HEK293 (cell line): ENCODE measurements at regions not wholly inside any gene's neighbourhood (a gene's known extent, or its start where the extent isn't known, plus 50 kb on each side); places are given as distances from the start of the nearest gene placed in this dataset.
A peak's percentile ranks its signal among the peaks of the same experiment; 100 is the strongest.

ENCODE experiments used
- CTCF ChIA-PET: fragments of 350-600 bp; formaldehyde crosslinking; extraction: SDS; loops from one replicate; lab custom pipeline; 2021; ENCODE audit warnings: antibody characterized with exemption; lab: Yijun Ruan, JAX
- POLR2A ChIA-PET: fragments of 300-600 bp; formaldehyde crosslinking; extraction: SDS; loops from one replicate; lab custom pipeline; 2020; ENCODE audit warnings: antibody characterized with exemption, inconsistent platforms; lab: Yijun Ruan, JAX
- H3K27ac ChIP-seq: fragments of 200-500 bp; sonication (Bioruptor generic); 2 replicates; pipeline ENCODE4 v1.5.1; 2014; ENCODE audit warnings: low read depth, low read length, control low read depth, inconsistent platforms; ENCODE audit errors: extremely low read depth
- H3K36me3 ChIP-seq, 2 experiments: fragments of 200-500 bp in 1 of 2; sonication (Bioruptor generic) in 1 of 2; 1 replicate in 1 of 2; 2 replicates in 1 of 2; pipeline ENCODE4 v1.5.1; 2014 to 2017; ENCODE audit warnings: inconsistent platforms in 2 of 2, low read length in 2 of 2; ENCODE audit not compliant: control insufficient read depth in 2 of 2, insufficient read depth in 1 of 2
- H3K4me1 ChIP-seq: fragments of 200-500 bp; sonication (Bioruptor generic); 2 replicates; pipeline ENCODE4 v1.5.1; 2014; ENCODE audit warnings: mild to moderate bottlenecking, low read length, inconsistent platforms; ENCODE audit not compliant: control insufficient read depth, insufficient read depth
- H3K4me3 ChIP-seq: 2 replicates; pipeline ENCODE4 v1.5.1; 2011; ENCODE audit warnings: low read depth, mild to moderate bottlenecking, control low read depth, low read length, moderate library complexity
- H3K9me3 ChIP-seq: fragments of 200-500 bp; sonication (Bioruptor generic); 2 replicates; pipeline ENCODE4 v1.5.1; 2014; ENCODE audit warnings: low read depth, low read length, inconsistent platforms; ENCODE audit not compliant: control insufficient read depth, insufficient read depth
- GLI2 ChIP-seq: fragments of 450-650 bp; formaldehyde crosslinking; IDR thresholded peaks from 2 replicates; pipeline ENCODE4; 2017; ENCODE audit warnings: missing biosample characterization, missing genetic modification characterization, low read depth, borderline replicate concordance
- KLF7 ChIP-seq: fragments of 450-650 bp; formaldehyde crosslinking; IDR thresholded peaks from 2 replicates; pipeline ENCODE4 v1.5.1; 2016; ENCODE audit warnings: missing biosample characterization, missing genetic modification characterization, borderline replicate concordance
- OSR2 ChIP-seq: fragments of 450-650 bp; formaldehyde crosslinking; IDR thresholded peaks from 2 replicates; pipeline ENCODE4 v1.5.1; 2016; ENCODE audit warnings: missing biosample characterization, missing genetic modification characterization
- PRDM1 ChIP-seq: fragments of 450-650 bp; formaldehyde crosslinking; IDR thresholded peaks from 2 replicates; pipeline ENCODE4; 2016; ENCODE audit warnings: missing biosample characterization, missing genetic modification characterization
- SALL2 ChIP-seq: fragments of 450-650 bp; formaldehyde crosslinking; IDR thresholded peaks from 2 replicates; pipeline ENCODE4 v1.5.0; 2017; ENCODE audit warnings: missing biosample characterization, mild to moderate bottlenecking, missing genetic modification characterization, borderline replicate concordance
- SCRT2 ChIP-seq: fragments of 450-650 bp; formaldehyde crosslinking; IDR thresholded peaks from 2 replicates; pipeline ENCODE4 v1.5.1; 2016; ENCODE audit warnings: missing biosample characterization, missing genetic modification characterization
- SETDB1 ChIP-seq: IDR thresholded peaks from one replicate; pipeline ENCODE4 v1.6.1; 2017; ENCODE audit warnings: mild to moderate bottlenecking, low read length, moderate library complexity, mixed read lengths; ENCODE audit not compliant: insufficient read length
- ZFP37 ChIP-seq: fragments of 450-650 bp; formaldehyde crosslinking; IDR thresholded peaks from 2 replicates; pipeline ENCODE4 v1.5.1; 2016; ENCODE audit warnings: missing biosample characterization, missing genetic modification characterization
- ZIC2 ChIP-seq: fragments of 450-650 bp; formaldehyde crosslinking; IDR thresholded peaks from 2 replicates; pipeline ENCODE4 v1.5.1; 2016; ENCODE audit warnings: missing biosample characterization, missing genetic modification characterization
- ZNF140 ChIP-seq: fragments of 450-650 bp; formaldehyde crosslinking; IDR thresholded peaks from 2 replicates; pipeline ENCODE4 v1.5.1; 2016; ENCODE audit warnings: missing biosample characterization, missing genetic modification characterization
- ZNF174 ChIP-seq: fragments of 450-650 bp; formaldehyde crosslinking; IDR thresholded peaks from 2 replicates; pipeline ENCODE4 v1.5.0; 2017; ENCODE audit warnings: missing biosample characterization, mild to moderate bottlenecking, missing genetic modification characterization
- ZNF19 ChIP-seq: fragments of 450-650 bp; formaldehyde crosslinking; IDR thresholded peaks from 2 replicates; pipeline ENCODE4; 2016; ENCODE audit warnings: missing biosample characterization, missing genetic modification characterization, low read depth
- ZNF211 ChIP-seq: fragments of 450-650 bp; formaldehyde crosslinking; IDR thresholded peaks from 2 replicates; pipeline ENCODE4 v1.5.1; 2016; ENCODE audit warnings: low read depth, missing biosample characterization, missing genetic modification characterization
- ZNF223 ChIP-seq: fragments of 450-650 bp; formaldehyde crosslinking; IDR thresholded peaks from 2 replicates; pipeline ENCODE4 v1.5.1; 2016; ENCODE audit warnings: missing biosample characterization, missing genetic modification characterization
- ZNF335 ChIP-seq: fragments of 450-650 bp; formaldehyde crosslinking; conservative IDR thresholded peaks from 2 replicates; pipeline ENCODE4 v1.5.1; 2016; ENCODE audit warnings: missing biosample characterization, missing genetic modification characterization
- ZNF529 ChIP-seq: fragments of 450-650 bp; formaldehyde crosslinking; IDR thresholded peaks from 2 replicates; pipeline ENCODE4 v1.5.1; 2017; ENCODE audit warnings: missing genetic modification characterization, missing biosample characterization; ENCODE audit not compliant: insufficient replicate concordance
- ZNF610 ChIP-seq: fragments of 450-650 bp; formaldehyde crosslinking; IDR thresholded peaks from 2 replicates; pipeline ENCODE4 v1.5.1; 2016; ENCODE audit warnings: missing biosample characterization, missing genetic modification characterization, borderline replicate concordance
- ZNF654 ChIP-seq: fragments of 450-650 bp; formaldehyde crosslinking; IDR thresholded peaks from 2 replicates; pipeline ENCODE4 v1.5.1; 2016; ENCODE audit warnings: low read depth, missing biosample characterization, missing genetic modification characterization
- ZNF658 ChIP-seq: fragments of 450-650 bp; formaldehyde crosslinking; IDR thresholded peaks from 2 replicates; pipeline ENCODE4; 2016; ENCODE audit warnings: missing biosample characterization, missing genetic modification characterization
- ZNF747 ChIP-seq: fragments of 450-650 bp; formaldehyde crosslinking; IDR thresholded peaks from 2 replicates; pipeline ENCODE4 v1.5.1; 2016; ENCODE audit warnings: missing biosample characterization, missing genetic modification characterization
- ZNF76 ChIP-seq: fragments of 450-650 bp; formaldehyde crosslinking; IDR thresholded peaks from 2 replicates; pipeline ENCODE4; 2016; ENCODE audit warnings: low read depth, missing biosample characterization, missing genetic modification characterization, borderline replicate concordance
- ZNF768 ChIP-seq: fragments of 450-650 bp; formaldehyde crosslinking; IDR thresholded peaks from 2 replicates; pipeline ENCODE4 v1.5.1; 2018; ENCODE audit warnings: missing biosample characterization, mild to moderate bottlenecking, missing genetic modification characterization
- TF ChIP-seq, protein P1 (sequence below): fragments of 450-650 bp; formaldehyde crosslinking; IDR thresholded peaks from 2 replicates; pipeline ENCODE4 v1.5.1; 2016; ENCODE audit warnings: missing biosample characterization, missing genetic modification characterization
- TF ChIP-seq, protein P2 (sequence below): fragments of 450-650 bp; formaldehyde crosslinking; IDR thresholded peaks from 2 replicates; pipeline ENCODE4 v1.5.1; 2016; ENCODE audit warnings: missing biosample characterization, missing genetic modification characterization
- TF ChIP-seq, protein P3 (sequence below): fragments of 450-650 bp; formaldehyde crosslinking; IDR thresholded peaks from 2 replicates; pipeline ENCODE4 v1.5.1; 2016; ENCODE audit warnings: missing biosample characterization, missing genetic modification characterization

DNA sequence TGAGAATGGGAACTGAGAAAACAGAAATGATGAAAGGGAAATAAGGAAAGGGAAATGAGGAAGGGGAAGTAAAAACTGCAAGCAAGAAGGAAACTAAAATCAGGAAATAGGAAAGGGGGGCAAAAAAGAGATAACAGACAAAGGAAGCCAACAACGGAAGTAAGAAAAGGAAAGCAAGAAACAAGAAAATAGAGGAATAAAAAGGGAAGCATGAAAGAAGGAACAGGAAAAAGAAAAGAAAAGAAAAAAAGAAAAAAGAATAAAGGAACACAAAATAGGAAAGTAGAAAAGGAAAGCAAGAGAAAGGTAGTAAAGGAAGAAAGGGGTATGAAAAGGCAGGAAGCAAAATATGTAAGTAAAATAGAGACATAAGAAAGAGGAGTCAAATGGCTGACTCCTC lies 241.2 kb upstream of the NCKAP5 start:
- POLR2A ChIA-PET: no interaction called here
- no peaks in the 10 kb centered on the region for H3K36me3 ChIP-seq
- TF ChIP-seq, protein P1, sequence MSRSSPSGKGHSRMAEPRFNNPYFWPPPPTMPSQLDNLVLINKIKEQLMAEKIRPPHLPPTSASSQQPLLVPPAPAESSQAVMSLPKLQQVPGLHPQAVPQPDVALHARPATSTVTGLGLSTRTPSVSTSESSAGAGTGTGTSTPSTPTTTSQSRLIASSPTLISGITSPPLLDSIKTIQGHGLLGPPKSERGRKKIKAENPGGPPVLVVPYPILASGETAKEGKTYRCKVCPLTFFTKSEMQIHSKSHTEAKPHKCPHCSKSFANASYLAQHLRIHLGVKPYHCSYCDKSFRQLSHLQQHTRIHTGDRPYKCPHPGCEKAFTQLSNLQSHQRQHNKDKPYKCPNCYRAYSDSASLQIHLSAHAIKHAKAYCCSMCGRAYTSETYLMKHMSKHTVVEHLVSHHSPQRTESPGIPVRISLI (tag by site-specific recombination): no peak
- TF ChIP-seq ZNF211 (no peak), ZIC2 (tag by site-specific recombination) (no peak), ZNF529 (tag by site-specific recombination) (no peak), PRDM1 (tag by site-specific recombination) (peak; percentile 85), SALL2 (no peak), GLI2 (tag by site-specific recombination) (no peak)
- TF ChIP-seq, all 188 proteins: peak for 1
- Histone ChIP-seq H3K4me3 (no peak overlapping the region), H3K9me3 (no peaks in the 10 kb centered on the region), H3K27ac (no peak overlapping the region), H3K4me1 (no peaks in the 10 kb centered on the region)
- CTCF ChIA-PET: no interaction called here

DNA sequence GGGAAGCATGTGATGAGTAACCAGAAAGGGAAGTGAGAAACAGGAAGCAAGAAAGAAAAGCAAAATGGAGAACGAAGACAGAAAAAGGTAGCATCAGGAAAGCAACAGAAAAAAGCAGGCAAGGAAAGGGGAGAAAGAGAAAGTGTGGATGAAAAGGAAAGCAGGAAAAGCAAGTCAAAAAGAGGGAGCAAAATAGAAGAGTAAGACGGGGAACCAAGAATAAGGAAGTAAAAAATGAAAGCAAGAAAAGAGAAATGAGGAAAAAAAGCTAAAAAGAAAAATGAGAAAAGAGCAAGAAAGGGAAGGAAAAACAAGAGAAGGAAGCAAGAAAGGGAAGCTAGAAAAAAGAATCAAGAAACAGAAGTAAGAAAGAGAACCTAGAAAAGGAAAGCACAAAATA lies 242.3 kb upstream of the NCKAP5 start:
- Histone ChIP-seq H3K9me3 (no peaks in the 10 kb centered on the region), H3K4me1 (no peaks in the 10 kb centered on the region), H3K36me3 (no peaks in the 10 kb centered on the region), H3K4me3 (no peak overlapping the region), H3K27ac (no peak overlapping the region)
- TF ChIP-seq, protein P2, sequence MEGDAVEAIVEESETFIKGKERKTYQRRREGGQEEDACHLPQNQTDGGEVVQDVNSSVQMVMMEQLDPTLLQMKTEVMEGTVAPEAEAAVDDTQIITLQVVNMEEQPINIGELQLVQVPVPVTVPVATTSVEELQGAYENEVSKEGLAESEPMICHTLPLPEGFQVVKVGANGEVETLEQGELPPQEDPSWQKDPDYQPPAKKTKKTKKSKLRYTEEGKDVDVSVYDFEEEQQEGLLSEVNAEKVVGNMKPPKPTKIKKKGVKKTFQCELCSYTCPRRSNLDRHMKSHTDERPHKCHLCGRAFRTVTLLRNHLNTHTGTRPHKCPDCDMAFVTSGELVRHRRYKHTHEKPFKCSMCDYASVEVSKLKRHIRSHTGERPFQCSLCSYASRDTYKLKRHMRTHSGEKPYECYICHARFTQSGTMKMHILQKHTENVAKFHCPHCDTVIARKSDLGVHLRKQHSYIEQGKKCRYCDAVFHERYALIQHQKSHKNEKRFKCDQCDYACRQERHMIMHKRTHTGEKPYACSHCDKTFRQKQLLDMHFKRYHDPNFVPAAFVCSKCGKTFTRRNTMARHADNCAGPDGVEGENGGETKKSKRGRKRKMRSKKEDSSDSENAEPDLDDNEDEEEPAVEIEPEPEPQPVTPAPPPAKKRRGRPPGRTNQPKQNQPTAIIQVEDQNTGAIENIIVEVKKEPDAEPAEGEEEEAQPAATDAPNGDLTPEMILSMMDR (tag by site-specific recombination): no peak
- TF ChIP-seq PRDM1 (tag by site-specific recombination): peak; percentile 98
- ChIA-PET CTCF (interaction anchor here (0.8 kb wide), 1 partner anchor 323 kb away, joined by 4 read pairs; no protein-coding TSS in a partner anchor), POLR2A (no interaction called here)

DNA sequence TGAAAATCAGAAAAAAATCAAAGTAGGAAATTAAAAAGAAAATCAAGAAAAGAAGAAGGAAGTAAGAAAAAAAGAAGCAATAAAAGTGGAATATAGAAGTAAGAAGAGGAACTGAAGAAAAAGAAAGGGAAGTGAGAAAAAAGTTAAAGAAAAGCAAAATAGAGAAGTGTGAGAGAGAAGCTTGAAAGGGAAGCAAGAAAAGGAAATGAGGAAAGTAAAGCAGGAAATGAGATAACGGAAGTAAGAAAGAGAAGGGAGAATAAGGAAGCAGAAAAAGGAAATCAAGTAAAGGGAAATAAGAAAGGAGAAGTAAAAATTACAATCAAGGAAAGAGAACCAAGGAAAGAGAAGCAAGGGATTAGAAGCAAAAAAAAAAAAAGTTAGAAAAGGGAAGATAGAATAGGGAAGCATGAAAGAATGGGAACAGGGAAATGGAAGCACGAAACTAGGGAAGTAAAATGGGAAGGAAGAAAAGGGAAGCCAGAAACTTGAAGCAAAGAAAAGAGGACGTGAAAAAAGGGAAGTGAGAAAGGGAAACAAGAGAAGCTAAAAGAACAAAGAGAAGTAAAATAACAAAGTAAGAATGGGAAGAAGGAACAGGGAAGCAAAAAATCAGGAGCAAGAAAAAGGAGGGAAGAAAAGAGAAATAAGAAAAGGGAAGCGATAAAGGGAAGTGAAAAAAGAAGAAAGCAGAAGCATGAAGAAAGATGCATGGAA lies 243.3 kb upstream of the NCKAP5 start:
- Histone ChIP-seq H3K4me3 (no peak overlapping the region), H3K9me3 (no peaks in the 10 kb centered on the region), H3K36me3 (no peaks in the 10 kb centered on the region), H3K27ac (no peak overlapping the region), H3K4me1 (no peaks in the 10 kb centered on the region)
- CTCF ChIA-PET: interaction anchor here (0.7 kb wide), 1 partner anchor 466 kb away, joined by 6 read pairs; no protein-coding TSS in a partner anchor
- POLR2A ChIA-PET: no interaction called here
- TF ChIP-seq OSR2 (tag by site-specific recombination): no peak
- no peak for TF ChIP-seq ZNF174 (tag by site-specific recombination)
- TF ChIP-seq ZNF658 (tag by site-specific recombination): no peak
- TF ChIP-seq ZNF76 (tag by site-specific recombination): no peak
- TF ChIP-seq ZNF768 (tag by site-specific recombination): no peak
- TF ChIP-seq SETDB1: no peak
- TF ChIP-seq ZNF335 (tag by site-specific recombination): no peak
- no peak for TF ChIP-seq ZNF19
- TF ChIP-seq KLF7 (tag by site-specific recombination): no peak
- no peak for TF ChIP-seq ZNF747 (tag by site-specific recombination)
- TF ChIP-seq, protein P3, sequence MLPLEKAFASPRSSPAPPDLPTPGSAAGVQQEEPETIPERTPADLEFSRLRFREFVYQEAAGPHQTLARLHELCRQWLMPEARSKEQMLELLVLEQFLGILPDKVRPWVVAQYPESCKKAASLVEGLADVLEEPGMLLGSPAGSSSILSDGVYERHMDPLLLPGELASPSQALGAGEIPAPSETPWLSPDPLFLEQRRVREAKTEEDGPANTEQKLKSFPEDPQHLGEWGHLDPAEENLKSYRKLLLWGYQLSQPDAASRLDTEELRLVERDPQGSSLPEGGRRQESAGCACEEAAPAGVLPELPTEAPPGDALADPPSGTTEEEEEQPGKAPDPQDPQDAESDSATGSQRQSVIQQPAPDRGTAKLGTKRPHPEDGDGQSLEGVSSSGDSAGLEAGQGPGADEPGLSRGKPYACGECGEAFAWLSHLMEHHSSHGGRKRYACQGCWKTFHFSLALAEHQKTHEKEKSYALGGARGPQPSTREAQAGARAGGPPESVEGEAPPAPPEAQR (tag by site-specific recombination): no peak
- no peak for TF ChIP-seq ZNF610
- TF ChIP-seq ZNF140 (tag by site-specific recombination): no peak
- no peak for TF ChIP-seq ZFP37 (tag by site-specific recombination)
- TF ChIP-seq ZNF223: no peak
- no peak for TF ChIP-seq ZNF654 (tag by site-specific recombination)
- TF ChIP-seq SCRT2: no peak
